ENCODE measurements at regions not wholly inside any gene's neighbourhood (a gene's known extent, or its start where the extent isn't known, plus 50 kb on each side); places are given as distances from the start of the nearest gene placed in this dataset.

- TF ChIP-seq POLR2A (IDR thresholded peaks at IDR 0.05) (no peak), CTCF (IDR thresholded peaks at IDR 0.05) (no peak), POLR2AphosphoS5 (IDR thresholded peaks at IDR 0.05) (no peak), EP300 (IDR thresholded peaks at IDR 0.05) (no peak)
These were observed 89.6 kb upstream of the CDH4 start for GRCh38 chr20:61162451-61162850.

Measured in stomach (tissue), 4 donors.